Parathyroid adenoma (tissue), 2 donors: ENCODE measurements at regions not wholly inside any gene's neighbourhood (a gene's known extent, or its start where the extent isn't known, plus 50 kb on each side); places are given as distances from the start of the nearest gene placed in this dataset.

ENCODE experiments used
- H2AFZ ChIP-seq: fragments of 300-600 bp; sonication (generic); one replicate; pipeline ENCODE4 v1.7.0; 2017; ENCODE audit warnings: antibody characterized with exemption, mild to moderate bottlenecking
- H3K27ac ChIP-seq: fragments of 300-600 bp; sonication (generic); one replicate; pipeline ENCODE4 v1.7.0; 2017
- H3K27me3 ChIP-seq: fragments of 300-600 bp; sonication (generic); one replicate; pipeline ENCODE4 v1.7.0; 2017; ENCODE audit warnings: low read length; ENCODE audit not compliant: control insufficient read depth, insufficient read depth
- H3K36me3 ChIP-seq: fragments of 300-600 bp; sonication (generic); one replicate; pipeline ENCODE4 v1.7.0; 2017; ENCODE audit warnings: low read length; ENCODE audit not compliant: control insufficient read depth, insufficient read depth
- H3K4me1 ChIP-seq: fragments of 300-600 bp; sonication (generic); one replicate; pipeline ENCODE4 v1.7.0; 2017; ENCODE audit warnings: control low read depth
- H3K4me2 ChIP-seq: fragments of 300-600 bp; sonication (generic); one replicate; pipeline ENCODE4 v1.7.0; 2017; ENCODE audit warnings: low read length
- H3K4me3 ChIP-seq: fragments of 300-600 bp; sonication (generic); one replicate; pipeline ENCODE4 v1.7.0; 2017; ENCODE audit warnings: low read depth, low read length
- H3K79me2 ChIP-seq: fragments of 300-600 bp; sonication (generic); one replicate; pipeline ENCODE4 v1.7.0; 2017; ENCODE audit warnings: control low read depth
- H3K9ac ChIP-seq: fragments of 300-600 bp; sonication (generic); one replicate; pipeline ENCODE4 v1.7.0; 2017; ENCODE audit warnings: mild to moderate bottlenecking
- H3K9me3 ChIP-seq: fragments of 300-600 bp; sonication (generic); one replicate; pipeline ENCODE4 v1.7.0; 2017; ENCODE audit warnings: low read length; ENCODE audit not compliant: control insufficient read depth
- TF ChIP-seq, protein P1 (sequence below): fragments of 300-600 bp; sonication (generic); IDR thresholded peaks from one replicate; pipeline ENCODE4 v1.7.0; 2017; ENCODE audit warnings: antibody characterized with exemption, mild to moderate bottlenecking
- donor health status: primary hyperparathyroidism.

- TF ChIP-seq, protein P1, sequence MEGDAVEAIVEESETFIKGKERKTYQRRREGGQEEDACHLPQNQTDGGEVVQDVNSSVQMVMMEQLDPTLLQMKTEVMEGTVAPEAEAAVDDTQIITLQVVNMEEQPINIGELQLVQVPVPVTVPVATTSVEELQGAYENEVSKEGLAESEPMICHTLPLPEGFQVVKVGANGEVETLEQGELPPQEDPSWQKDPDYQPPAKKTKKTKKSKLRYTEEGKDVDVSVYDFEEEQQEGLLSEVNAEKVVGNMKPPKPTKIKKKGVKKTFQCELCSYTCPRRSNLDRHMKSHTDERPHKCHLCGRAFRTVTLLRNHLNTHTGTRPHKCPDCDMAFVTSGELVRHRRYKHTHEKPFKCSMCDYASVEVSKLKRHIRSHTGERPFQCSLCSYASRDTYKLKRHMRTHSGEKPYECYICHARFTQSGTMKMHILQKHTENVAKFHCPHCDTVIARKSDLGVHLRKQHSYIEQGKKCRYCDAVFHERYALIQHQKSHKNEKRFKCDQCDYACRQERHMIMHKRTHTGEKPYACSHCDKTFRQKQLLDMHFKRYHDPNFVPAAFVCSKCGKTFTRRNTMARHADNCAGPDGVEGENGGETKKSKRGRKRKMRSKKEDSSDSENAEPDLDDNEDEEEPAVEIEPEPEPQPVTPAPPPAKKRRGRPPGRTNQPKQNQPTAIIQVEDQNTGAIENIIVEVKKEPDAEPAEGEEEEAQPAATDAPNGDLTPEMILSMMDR: no peak
These were observed 179.8 kb upstream of the PLPPR1 start for GRCh38 chr9:100848726-100849125.

DNA sequence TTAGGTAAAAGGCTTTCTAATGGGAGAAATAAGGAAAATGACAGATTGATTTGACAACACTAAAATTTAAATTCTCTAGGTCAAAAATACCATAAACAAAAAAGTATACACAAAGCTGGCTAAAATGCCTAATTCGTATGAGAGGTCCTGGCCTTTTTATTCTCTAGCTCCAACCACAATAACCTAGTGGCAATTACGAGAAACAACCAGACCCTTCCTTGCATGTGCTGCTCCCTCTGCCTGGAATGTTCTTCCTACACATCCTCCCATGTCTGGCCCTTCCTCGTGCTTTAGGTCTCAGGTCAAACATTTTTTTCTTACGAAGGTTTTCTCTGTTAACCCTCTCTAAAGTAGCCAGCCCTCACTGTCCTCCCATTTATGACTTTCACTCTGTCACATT, 176.4 kb upstream of the PLPPR1 start:
- TF ChIP-seq, protein P1: no peak
- H3K4me3 ChIP-seq: no peak overlapping the region
- no peak overlapping the region for H3K4me2 ChIP-seq
- H2AFZ ChIP-seq: no peak overlapping the region
- H3K4me1 ChIP-seq: no peaks in the 10 kb centered on the region
- H3K27me3 ChIP-seq: no peaks in the 10 kb centered on the region
- H3K9ac ChIP-seq: no peak overlapping the region
- H3K27ac ChIP-seq: no peak overlapping the region
- H3K79me2 ChIP-seq: no peaks in the 10 kb centered on the region
- H3K9me3 ChIP-seq: no peaks in the 10 kb centered on the region
- no peaks in the 10 kb centered on the region for H3K36me3 ChIP-seq

More at GRCh38 chr9:100848726-100849125, 179.8 kb upstream of the PLPPR1 start:
- H3K79me2 ChIP-seq: no peaks in the 10 kb centered on the region
- H3K4me3 ChIP-seq: no peak overlapping the region
- no peak overlapping the region for H3K9ac ChIP-seq
- no peak overlapping the region for H3K4me2 ChIP-seq
- no peak overlapping the region for H2AFZ ChIP-seq
- no peaks in the 10 kb centered on the region for H3K9me3 ChIP-seq
- H3K27me3 ChIP-seq: no peaks in the 10 kb centered on the region
- H3K27ac ChIP-seq: no peak overlapping the region
- H3K36me3 ChIP-seq: no peaks in the 10 kb centered on the region
- no peaks in the 10 kb centered on the region for H3K4me1 ChIP-seq

DNA sequence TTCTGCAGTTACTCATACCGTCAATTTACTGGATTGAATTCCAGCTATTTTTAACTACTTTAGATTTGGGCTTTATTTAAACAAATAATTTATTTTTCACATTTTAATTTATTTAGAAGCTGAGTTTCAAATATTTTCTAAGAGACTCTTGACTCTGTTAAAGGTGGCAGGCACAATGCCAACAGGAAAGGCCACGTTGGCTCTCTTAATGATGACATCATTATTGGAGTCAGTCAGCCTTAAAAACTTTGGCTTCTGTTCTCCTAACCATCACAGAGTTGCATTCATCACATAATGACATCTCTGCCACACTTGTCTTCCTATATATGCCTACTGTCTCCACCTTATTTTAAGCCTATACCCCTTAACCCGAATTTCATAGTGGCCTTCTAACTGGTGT, 172.3 kb upstream of the PLPPR1 start:
- H3K36me3 ChIP-seq: no peaks in the 10 kb centered on the region
- TF ChIP-seq, protein P1: no peak
- no peaks in the 10 kb centered on the region for H3K9me3 ChIP-seq
- no peak overlapping the region for H2AFZ ChIP-seq
- H3K4me3 ChIP-seq: no peak overlapping the region
- H3K4me2 ChIP-seq: no peak overlapping the region
- no peaks in the 10 kb centered on the region for H3K79me2 ChIP-seq
- no peak overlapping the region for H3K27ac ChIP-seq
- H3K9ac ChIP-seq: no peak overlapping the region
- no peaks in the 10 kb centered on the region for H3K27me3 ChIP-seq
- no peaks in the 10 kb centered on the region for H3K4me1 ChIP-seq

DNA sequence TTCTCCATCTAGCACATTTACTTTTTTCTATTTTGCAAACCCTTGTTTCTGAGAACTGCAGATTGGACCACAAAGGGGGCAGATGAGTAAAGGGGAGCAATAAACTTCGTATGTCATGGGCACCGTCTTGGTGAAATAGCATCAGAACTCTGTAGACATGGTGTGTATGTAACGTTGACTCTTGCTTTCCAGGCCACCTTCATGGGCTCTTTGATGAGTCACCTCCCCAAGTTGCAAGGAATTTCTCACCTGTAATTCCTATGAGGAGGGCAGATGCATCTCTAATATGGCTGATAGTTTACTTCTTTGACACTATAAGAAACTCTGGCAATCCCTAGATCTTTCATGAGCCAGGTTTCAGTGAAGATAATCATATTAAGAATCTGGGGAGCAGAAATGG, 163.4 kb upstream of the PLPPR1 start:
- no peaks in the 10 kb centered on the region for H3K9me3 ChIP-seq
- H3K27me3 ChIP-seq: no peaks in the 10 kb centered on the region
- no peak overlapping the region for H3K4me2 ChIP-seq
- no peak overlapping the region for H3K9ac ChIP-seq
- no peaks in the 10 kb centered on the region for H3K36me3 ChIP-seq
- TF ChIP-seq, protein P1: no peak
- no peak overlapping the region for H3K27ac ChIP-seq
- no peak overlapping the region for H2AFZ ChIP-seq
- no peaks in the 10 kb centered on the region for H3K4me1 ChIP-seq
- no peaks in the 10 kb centered on the region for H3K79me2 ChIP-seq
- no peak overlapping the region for H3K4me3 ChIP-seq

GRCh38 chr9:100865648-100866047, 162.9 kb upstream of the PLPPR1 start:
- Histone ChIP-seq H3K9me3 (no peaks in the 10 kb centered on the region), H3K79me2 (no peaks in the 10 kb centered on the region), H3K27me3 (no peaks in the 10 kb centered on the region), H3K4me1 (no peaks in the 10 kb centered on the region), H2AFZ (no peak overlapping the region), H3K27ac (no peak overlapping the region), H3K9ac (no peak overlapping the region), H3K4me2 (no peak overlapping the region), H3K4me3 (no peak overlapping the region), H3K36me3 (no peaks in the 10 kb centered on the region)
- TF ChIP-seq, protein P1: no peak
